Stimulated activated CD4-positive, alpha-beta T cell treated with anti-CD3 and anti-CD28 coated beads, Interleukin-1b, Interleukin-23, amount 100 ng/mL, for 1 hour (primary cell): ENCODE measurements at regions not wholly inside any gene's neighbourhood (a gene's known extent, or its start where the extent isn't known, plus 50 kb on each side); places are given as distances from the start of the nearest gene placed in this dataset.

Experiments used
- DNase-seq, 2 donors: peaks; one replicate each; pipeline ENCODE4 v3.0.0-alpha.2; 2020; ENCODE audit warnings: low read depth in 2 of 2

DNA sequence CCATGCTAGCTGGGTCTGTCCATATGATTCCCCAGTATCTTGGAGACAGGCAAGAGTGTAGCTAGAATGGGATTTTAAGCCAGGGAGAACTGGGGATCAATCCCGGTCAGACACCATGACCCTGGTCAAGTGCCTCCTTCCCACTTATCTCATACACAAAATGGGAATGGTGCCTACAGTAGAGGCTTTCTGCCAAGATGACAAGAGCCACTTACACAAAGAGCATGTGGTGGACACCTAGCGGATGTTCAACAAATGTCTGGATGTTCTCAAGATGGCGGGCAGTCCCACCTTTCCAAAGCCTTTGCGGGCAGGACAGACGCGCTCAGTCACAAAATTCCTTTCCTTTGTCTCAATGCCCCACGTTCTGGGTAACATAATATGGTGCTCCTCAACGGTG, 57.3 kb downstream of the MAF start:
- DNase-seq = no peak

DNA sequence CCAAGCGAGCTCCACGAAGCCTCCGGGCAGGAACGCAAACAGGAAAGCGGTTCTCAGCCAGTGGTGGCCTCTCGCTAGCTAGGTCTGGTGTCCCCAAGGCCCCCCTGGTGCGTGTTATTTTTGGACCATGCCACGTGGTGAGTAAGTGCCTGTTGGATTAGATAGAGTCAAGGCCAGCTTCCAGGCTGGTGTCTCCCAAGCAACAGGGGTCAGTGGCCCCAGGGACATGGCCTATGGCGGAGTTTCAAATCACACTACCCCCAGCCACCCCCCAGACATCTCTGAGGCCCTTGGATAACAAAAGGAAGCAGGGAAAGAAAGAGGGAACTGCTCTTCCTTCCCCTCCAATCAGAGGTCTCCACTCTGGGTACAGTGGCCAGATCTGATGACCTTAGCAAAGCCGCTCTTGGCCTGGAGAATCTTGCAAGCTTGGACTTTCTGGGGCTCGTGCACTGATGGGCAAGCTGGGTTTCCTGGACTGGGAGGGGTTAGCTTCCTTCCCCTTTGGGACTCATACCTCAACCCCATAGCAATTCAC, 58.2 kb downstream of the MAF start:
- no peak for DNase-seq

DNA sequence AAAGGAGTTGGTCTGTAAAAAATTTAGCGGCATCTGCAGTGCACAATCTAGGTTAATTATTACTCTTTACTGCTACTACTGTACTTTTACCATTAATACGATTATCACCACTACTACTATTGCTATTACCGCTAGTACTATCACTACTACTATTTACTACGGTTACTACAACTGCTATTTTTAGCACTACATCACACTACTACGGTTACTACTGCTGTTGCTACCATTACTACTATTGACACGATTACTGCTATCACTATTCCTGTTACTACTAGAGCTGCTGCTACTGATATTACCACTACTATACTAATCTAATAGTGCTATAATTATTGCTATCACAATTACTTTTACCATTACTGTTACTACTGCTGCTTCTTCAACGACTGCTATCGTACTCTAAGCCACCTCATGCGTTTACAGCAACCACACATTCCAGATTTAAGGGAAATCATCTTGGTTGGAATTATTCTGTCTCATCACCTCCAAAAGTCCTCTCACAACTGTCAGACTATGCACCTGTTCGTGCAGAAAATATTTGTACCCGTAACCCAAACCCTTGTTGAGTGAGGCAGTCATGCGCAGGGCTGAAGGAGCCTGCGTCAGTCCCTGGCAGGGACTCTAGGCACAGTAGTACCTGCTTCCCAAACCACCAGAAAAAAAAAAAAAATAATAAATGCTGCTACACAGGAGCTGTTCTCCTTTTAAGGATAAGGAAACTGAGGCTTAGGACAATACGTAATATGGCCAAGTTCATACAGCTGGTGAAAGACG, 59.5 kb downstream of the MAF start:
- DNase-seq = no peak

DNA sequence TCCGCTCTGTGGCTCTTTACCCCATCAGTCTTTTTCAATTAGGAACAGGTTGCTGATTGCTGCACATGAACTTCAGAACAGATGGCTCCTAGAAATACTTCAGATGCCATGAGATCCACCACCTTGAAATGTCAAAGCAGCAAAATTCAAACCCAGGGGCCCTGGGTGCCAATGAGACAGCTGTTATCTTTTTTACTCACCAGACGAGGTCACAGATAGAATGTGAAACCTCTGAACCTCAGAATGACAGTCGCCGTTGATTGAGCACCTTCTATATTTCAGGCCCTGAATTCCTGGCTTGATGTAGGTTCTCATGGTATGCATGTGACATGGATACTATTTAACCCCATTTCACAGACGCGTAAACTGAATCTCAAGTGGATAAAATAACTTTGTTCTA, 63.0 kb downstream of the MAF start:
- DNase-seq = no peak

DNA sequence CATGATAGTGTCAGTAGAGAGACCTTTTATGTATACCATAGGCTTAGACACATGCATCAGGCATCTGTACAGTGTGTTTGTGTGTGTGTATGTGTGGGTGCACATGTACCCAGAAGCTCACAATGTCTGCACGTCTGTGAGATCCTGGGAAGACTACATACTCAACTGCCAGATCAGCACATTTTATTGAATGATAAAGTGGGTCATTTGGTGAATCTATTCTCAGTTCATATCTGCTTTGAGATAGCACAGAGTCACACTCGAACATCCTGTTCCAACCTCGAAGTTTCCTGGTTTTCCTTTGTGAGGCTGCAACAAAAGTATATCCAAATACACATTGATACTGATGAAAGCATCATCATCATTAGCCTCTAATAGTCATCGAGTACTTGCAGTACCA, 63.6 kb downstream of the MAF start:
- no peak for DNase-seq

DNA sequence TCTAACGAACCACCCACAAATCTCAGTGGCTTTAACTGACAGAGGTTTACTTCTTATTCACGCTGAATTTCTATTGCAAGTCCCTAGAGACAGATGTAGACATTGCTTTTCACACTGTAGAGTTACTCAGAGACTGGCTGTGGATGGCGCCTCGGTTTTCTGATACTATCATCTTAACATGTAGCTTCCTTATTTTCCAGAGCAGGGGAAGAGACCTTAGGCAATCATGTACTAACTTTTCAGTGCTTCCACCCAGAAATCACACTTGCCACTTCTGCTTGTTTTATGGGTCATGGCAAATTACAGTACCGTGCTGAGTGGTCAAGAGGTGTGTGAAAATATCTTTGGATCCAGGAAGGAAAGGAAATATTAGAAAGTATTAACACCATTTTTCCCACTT, 65.4 kb downstream of the MAF start:
- no peak for DNase-seq

DNA sequence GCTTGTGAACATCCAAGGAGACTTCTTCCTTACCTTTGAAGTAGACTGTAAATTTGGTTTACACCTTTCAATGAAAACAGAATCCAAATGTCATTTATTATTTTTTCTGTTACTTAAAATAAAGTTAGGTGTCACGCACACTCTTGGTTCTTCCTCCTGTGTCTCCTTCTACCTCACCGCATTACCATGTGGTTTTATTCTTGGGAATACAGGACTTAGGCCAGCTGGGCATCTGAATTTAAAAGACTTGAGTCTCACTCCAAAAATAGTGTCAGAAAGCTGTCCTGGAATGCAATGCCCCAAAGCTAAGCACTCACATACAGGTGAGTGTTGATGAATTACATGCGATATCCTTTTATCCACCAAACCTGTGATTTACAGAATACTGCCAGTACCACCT, 66.4 kb downstream of the MAF start:
- no peak for DNase-seq

DNA sequence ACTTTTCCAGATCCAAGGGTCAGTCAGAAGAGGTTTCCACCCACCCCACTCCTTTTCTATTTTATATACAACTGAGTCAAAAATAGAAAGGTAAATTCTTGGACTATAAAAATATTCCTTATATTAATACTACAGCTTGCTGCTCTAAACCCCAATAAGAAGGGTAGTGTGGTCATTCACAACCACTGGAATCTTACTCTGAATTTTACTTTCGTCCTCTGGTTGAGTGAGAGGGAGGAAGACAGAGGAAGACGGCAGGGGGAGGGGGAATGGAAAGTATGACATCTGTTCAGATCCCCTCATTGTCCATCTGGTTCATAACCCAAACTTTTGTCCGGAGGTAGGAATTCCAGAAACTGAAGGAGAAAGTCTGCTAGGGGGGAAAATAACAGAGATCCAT, 67.2 kb downstream of the MAF start:
- DNase-seq = no peak

DNA sequence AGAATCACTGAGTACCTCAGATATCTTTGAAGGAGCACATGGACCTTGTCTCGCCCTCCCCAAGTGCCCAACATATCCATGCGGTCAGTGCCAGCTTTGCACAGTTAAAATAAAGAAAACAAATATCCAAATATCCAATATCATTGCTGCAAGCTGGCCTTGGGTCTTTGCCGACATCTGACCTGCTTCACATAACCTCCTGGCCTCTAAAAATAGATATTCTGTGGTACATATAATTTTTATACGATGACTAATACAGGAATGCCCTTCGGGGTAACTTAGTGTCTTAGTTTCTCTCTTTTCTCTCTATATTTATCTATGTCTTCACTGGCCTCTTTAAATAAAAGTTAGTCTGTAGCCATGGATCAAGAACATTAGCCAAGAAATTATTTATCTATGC, 67.8 kb downstream of the MAF start:
- no peak for DNase-seq

DNA sequence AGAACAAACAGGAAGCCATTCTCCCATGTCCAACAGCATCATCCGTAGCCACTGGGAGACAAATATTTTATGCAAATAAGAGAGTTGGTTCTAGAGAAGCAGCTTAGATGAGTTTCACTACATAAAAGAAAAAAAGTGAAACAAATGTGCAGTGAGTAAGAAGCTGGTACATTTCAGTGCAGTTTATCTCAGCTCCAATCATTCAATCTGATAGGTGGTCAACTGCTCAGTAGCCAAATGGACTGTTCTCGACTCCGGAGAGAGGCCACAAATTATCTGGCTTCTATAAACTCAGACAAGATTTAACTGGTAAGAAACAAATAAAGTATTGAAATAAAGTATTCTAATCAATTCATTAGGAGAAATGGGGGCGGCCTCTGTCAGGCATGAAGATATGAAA, 68.3 kb downstream of the MAF start:
- DNase-seq = no peak

DNA sequence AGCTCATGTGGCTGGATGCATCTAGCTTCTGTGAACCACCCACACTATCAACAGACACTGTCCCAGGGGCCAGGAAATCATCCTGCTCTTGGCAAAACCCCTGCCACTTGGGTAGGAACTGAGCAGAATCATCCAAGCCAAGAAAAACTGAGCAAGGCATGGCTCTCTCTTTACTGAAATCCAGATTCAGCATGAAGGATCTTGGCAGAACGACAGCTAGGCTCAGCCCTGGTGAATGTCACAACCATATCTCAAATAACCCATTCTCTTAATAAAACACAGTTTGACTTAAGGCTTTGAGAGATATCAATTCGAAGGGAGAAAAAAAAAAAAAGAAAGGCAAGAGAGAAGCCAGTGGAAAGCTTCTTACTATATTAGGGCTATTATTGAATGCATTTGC, 72.2 kb downstream of the MAF start:
- DNase-seq = no peak

DNA sequence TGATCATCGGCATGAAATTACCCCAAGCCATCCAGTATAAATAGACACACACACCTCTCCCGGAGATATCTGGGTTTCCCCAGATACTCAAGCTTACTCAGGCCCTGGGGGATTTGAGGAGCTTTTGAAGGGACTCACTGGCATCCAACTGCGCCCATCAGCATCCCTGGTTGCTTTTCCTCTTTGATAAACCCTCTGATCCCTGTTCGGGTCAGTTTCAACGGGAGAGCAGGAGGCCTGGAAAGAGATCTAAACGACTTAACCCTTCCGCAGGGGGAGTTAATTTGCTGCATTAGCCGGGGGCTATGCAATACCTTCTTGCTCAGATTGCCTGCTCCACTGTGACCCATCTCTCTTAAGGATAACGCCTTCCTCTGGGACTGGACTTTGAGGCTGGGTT, 76.6 kb downstream of the MAF start:
- no peak for DNase-seq

DNA sequence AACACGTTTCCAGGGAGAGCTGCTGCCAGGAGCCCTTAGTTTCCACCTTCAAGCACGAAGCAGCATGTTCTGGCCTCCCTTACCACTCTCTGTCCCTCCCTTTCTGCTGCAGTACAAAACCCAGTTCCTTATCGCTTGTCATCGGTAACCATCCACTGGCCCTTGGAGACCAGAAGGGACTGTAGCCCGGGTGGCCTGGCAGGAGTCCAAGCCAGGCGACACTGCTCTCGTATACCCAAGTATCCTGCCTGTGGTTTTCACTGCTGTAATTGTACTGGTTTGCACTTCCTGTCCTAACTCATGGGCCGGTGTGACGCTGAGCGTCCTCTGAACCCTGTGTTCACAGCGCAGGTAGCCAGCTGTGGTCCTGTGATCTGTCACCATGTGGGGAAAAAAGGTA, 81.1 kb downstream of the MAF start:
- no peak for DNase-seq

DNA sequence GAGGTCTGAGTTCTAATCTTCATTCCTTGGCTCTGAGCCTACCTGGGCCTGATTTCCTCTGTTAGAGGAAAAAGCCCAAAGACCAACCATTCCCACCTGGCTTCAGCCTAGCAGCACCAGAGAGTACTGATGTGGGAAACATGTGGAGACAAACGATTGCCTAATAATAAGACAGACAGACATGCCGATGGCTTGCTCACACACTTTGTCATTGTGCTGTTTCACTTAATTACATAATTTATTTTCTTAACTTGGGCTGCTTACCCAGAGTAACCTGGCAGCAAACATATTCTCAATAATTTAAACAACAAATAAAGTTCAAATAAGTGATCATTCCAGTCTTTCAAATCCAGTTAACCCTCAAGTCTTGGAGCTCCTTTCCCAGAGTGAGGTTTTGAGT, 83.4 kb downstream of the MAF start:
- no peak for DNase-seq

DNA sequence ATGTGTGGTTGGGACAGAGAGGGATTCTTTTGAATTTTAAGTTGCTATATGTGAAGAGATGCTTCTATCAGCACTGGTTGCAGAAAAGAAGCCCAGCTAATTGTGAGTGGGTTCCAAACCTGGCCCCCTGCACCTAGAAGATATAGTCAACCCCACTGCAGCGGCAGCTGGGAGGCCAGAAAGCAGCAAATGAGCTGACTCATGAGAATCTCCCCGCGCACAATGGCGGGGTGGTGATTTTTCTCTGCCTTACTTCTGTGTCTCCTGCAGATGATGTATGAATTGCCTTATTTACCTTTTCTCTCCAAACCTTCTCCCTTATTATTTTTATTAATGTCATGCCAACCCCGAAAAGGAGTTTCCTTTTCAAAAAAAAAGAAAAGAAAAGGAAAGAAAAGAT, 89.7 kb downstream of the MAF start:
- no peak for DNase-seq

DNA sequence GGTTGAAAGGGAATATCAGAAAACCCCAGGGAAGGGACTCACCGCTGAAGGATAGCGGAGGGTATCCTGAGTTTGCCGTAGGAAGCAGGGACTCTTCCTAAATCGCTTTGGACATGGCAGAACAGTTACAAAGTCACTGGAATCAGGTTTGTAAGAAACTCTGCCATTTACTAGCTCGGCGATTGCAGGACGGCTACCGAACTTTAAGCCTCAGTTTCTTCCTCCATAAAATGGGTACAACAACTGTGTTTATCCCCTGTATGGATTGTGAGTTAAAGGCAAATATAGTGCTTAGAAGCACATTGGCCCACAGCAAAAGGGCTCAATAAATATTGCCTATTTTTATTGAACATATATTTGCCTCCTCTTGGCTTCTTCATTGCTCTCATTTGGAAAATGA, 90.6 kb downstream of the MAF start:
- no peak for DNase-seq

DNA sequence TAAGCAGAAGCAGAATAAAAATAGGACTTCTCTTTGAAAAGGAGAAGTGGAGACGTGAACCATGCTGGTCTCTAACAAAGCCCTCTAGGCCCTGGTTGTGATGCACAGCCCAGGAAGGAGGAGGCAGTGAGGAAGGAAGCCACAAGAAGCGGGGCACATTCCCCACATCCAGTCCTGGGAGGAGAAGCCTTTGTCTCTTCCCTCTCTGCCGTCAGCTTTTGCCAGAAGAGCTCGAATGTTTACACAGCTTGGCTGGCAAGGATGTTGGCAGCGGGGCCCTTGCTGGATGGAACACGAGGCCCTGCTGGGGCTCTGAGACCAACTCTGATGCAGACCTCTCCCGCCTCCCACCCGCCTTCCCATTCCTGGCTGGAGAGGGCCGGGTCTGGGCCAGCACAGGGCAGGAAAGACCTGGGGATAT, 91.3 kb downstream of the MAF start:
- no peak for DNase-seq

DNA sequence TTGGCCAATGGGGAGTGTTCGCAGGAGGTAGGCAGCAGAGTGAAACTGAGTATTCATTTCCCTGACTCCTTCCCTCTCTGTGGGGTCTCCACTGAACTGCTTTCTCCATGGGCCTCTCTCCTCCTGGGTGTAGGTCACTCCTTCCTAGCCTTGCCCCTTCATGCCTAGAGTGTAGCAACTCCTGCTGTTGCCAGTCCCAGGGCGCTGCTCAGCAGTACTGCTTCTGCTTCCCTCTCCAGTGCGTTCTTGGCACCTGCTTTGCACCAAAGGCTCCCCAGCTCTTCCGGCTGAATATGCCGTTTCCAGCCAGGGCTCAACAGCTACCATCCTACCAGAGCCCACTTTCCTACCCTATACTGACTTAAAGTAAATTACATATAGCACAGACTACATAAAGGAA, 92.2 kb downstream of the MAF start:
- DNase-seq = no peak

DNA sequence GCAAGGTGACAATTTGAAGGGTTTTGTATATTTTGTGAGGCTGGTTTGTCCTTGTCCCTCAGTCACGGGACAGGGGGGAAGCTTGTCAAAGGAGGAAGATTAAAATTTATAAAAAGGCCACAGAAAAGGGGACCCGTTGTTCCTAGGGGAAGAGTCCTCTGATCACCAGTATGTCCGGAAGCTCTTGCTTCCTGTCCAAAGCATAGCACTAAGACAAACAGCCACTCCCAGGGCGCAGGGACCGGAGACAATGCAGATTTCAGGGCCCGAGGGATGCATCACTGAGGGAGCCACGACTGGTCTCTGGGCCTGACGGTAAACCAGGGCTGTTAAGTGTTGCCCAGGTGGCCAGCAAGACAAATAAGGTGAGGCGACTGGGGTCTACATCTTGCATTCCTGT, 95.2 kb downstream of the MAF start:
- no peak for DNase-seq

DNA sequence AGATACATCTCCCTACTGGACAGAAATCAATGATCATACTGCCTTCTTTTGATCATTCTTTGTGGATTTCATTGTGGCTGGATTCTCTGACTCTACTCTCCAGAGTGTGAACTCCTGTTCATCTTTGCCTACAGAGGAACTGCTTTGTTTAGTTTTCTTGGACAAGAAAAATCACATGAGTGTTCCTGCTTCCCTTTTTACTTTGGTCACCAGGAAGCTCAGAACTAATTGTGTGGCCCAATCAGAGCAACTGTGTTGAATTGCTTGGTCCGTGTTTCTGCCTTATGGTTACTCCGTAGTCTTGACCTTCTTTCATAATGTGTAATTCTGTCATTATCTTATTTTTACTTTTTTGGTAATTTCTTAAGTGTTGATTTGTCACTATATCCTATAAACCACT, 97.0 kb downstream of the MAF start:
- no peak for DNase-seq

DNA sequence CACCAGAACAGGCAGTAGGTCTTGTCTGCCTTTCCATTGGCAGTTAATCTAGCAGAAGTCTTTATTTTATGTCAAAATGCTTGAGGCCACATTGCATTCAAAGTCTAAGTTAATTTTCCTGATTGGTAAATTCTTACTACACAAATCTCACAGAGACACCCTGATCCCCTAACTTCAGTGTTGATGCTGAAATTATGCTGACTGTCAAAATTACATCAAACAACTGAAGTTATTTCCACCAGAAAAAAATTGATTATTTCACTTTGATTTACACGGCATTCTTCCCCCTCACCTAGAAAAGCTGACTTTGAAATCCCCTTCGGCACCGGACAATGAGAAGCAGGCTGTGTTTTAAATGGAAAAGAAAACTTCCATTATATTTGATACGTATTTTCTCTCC, 99.1 kb downstream of the MAF start:
- no peak for DNase-seq

DNA sequence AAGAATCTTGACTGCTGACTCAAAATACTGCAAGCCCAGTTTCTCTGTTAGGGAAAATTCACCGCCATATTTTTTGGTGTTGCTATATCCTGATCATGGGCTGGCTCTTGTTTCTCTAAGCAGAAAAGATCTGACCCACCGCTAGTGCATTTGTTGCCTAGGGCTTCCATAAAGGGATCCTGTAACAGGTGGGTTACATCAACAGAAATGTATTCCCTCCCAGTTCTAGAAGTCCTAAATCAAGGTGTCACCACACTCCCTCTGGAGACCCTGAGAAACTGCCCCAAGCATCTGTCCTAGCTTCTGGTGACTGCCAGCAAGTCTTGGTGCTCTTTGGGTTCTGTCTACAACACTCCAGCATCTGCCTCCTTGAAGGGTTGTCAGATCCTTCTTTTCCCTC, 99.7 kb downstream of the MAF start:
- no peak for DNase-seq

DNA sequence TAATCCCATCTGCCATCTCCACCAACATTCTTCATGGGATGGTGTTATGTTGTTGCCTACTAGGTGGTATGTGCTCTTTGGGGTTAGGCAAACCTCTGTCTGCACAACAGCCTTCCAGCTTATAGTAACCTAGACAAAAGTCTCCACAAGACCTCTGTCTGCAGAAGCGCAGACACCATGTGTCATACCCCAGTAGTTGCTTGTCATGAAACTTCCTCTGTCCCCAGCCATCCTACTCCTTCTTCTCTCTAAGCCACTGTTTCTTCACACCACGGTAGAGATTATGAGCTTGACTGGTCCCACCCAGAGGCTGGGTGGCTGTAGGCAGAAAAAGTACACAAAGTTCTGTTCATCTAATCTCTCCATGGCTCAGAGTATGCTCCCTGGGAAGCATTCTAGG, 100.3 kb downstream of the MAF start:
- no peak for DNase-seq

DNA sequence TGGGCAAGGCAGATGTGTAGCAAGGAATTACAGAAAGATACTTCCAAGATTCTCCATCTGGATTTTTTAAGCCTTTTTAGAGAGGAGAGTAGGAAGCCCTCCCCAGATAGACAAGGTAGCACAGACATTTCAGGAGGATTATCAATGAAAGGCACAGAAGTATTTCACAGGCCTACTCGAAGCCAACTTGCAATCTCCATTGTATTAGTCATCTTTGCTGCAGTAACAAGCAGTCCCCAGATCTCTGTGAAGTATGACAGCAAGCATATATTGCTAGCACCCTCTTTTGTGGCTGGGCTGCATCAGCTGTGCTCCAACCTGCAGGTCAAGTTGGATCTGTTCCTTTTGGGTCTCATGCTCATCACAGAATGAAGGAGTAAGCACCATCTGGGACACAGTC, 101.6 kb downstream of the MAF start:
- DNase-seq = no peak
